HCT116 (cell line): ENCODE measurements at regions not wholly inside any gene's neighbourhood (a gene's known extent, or its start where the extent isn't known, plus 50 kb on each side); places are given as distances from the start of the nearest gene placed in this dataset.

Source experiments
- ATAC-seq: fragments of 200-7000 bp; cut with Tn5 transposase; 2 replicates; pipeline ENCODE4 v1.9.1; 2020; ENCODE audit warnings: mild to moderate bottlenecking, moderate library complexity
- BruUV-seq: library from RNA; stranded (reverse); fragments of 400-500 nt; replicated peaks from 2 replicates; lab custom pipeline; 2021; lab: Mats Ljungman, UMichigan
- CTCF ChIA-PET: fragments of 300-600 bp; sonication (Branson Sonifier 250); formaldehyde crosslinking; loops from one replicate; lab custom pipeline; 2021; ENCODE audit warnings: antibody characterized with exemption; lab: Charles Lee
- POLR2A ChIA-PET: fragments of 300-600, 350-600 bp; sonication (Branson Sonifier 250); formaldehyde crosslinking; loops from one replicate; lab custom pipeline; 2021; ENCODE audit warnings: antibody characterized with exemption; lab: Charles Lee
- RAD21 ChIA-PET, 2 experiments: fragments of 300-600 bp; sonication (Branson Sonifier 250); formaldehyde crosslinking; loops; one replicate each; lab custom pipeline; 2023; ENCODE audit warnings: low total read pairs in 2 of 2; ENCODE audit not compliant: uncharacterized antibody in 2 of 2, unreplicated experiment in 2 of 2, low non-redundant PET in 1 of 2; lab: Charles Lee
- DNase-seq: peaks from one replicate; pipeline ENCODE4 v3.0.0-alpha.2; 2010; ENCODE audit warnings: low read depth, low spot score
- H2AFZ ChIP-seq: fragments of 200-600 bp; shearing (Covaris generic), sonication (generic); 2 replicates; pipeline ENCODE4 v1.6.1; 2017; ENCODE audit warnings: low read depth, mixed run types, mixed read lengths, antibody characterized with exemption, low read length; ENCODE audit not compliant: poor library complexity, severe bottlenecking
- H3K27ac ChIP-seq: 2 replicates; pipeline ENCODE4 v1.5.1; 2012; ENCODE audit warnings: low read depth, low read length
- H3K27me3 ChIP-seq: fragments of 200-600 bp; sonication (generic); 2 replicates; pipeline ENCODE4 v1.6.1; 2016; ENCODE audit warnings: mixed run types, low read length, mixed read lengths; ENCODE audit not compliant: insufficient read depth
- H3K36me3 ChIP-seq, 2 experiments: fragments of 200-500 bp in 1 of 2; fragments of 200-600 bp in 1 of 2; sonication (Bioruptor generic) in 1 of 2; sonication (generic) in 1 of 2; 2 replicates each; pipeline versions ENCODE4 v1.5.1 to v1.6.1; 2014 to 2016; ENCODE audit warnings: low read length in 2 of 2, inconsistent platforms in 1 of 2, mixed read lengths in 1 of 2, mixed run types in 1 of 2; ENCODE audit not compliant: insufficient read depth in 2 of 2, control insufficient read depth in 1 of 2
- H3K4me1 ChIP-seq, 2 experiments: fragments of 200-600 bp in 1 of 2; sonication (generic) in 1 of 2; 2 replicates each; pipeline versions ENCODE4 v1.5.1 to v1.6.1; 2012 to 2017; ENCODE audit warnings: low read length in 2 of 2, inconsistent platforms in 1 of 2, mild to moderate bottlenecking in 1 of 2, mixed read lengths in 1 of 2, mixed run types in 1 of 2, moderate library complexity in 1 of 2; ENCODE audit not compliant: insufficient read depth in 2 of 2, control insufficient read depth in 1 of 2
- H3K4me2 ChIP-seq: fragments of 200-600 bp; sonication (generic); 2 replicates; pipeline ENCODE4 v1.6.1; 2017; ENCODE audit warnings: mixed run types, low read length, mixed read lengths
- H3K4me3 ChIP-seq, 2 experiments: fragments of 200-600 bp in 1 of 2; sonication (generic) in 1 of 2; replicated peaks in 1 of 2; 2 replicates each; pipeline ENCODE4 v1.5.1; 2011 to 2016; ENCODE audit warnings: low read length in 2 of 2, control low read depth in 1 of 2, low read depth in 1 of 2, mild to moderate bottlenecking in 1 of 2, mixed read lengths in 1 of 2, mixed run types in 1 of 2
- H3K79me2 ChIP-seq: fragments of 200-600 bp; sonication (generic); 2 replicates; pipeline ENCODE4 v1.6.1; 2017; ENCODE audit warnings: mild to moderate bottlenecking, mixed run types, low read length, moderate library complexity, mixed read lengths; ENCODE audit not compliant: insufficient read depth
- H3K9ac ChIP-seq: fragments of 200-600 bp; sonication (generic); 2 replicates; pipeline ENCODE4 v1.6.1; 2016; ENCODE audit warnings: low read length, mixed read lengths
- H3K9me2 ChIP-seq: fragments of 200-600 bp; sonication (generic), shearing (Covaris generic); 2 replicates; pipeline ENCODE4 v1.6.1; 2017; ENCODE audit warnings: mixed run types, mild to moderate bottlenecking, moderate library complexity; ENCODE audit not compliant: insufficient read depth
- H3K9me3 ChIP-seq, 2 experiments: fragments of 200-500 bp in 1 of 2; fragments of 200-600 bp in 1 of 2; sonication (Bioruptor generic) in 1 of 2; sonication (generic) in 1 of 2; 2 replicates each; pipeline ENCODE4 v1.6.1; 2014 to 2017; ENCODE audit warnings: low read length in 2 of 2, mixed read lengths in 2 of 2, inconsistent platforms in 1 of 2, low read depth in 1 of 2, mild to moderate bottlenecking in 1 of 2, mixed run types in 1 of 2, moderate library complexity in 1 of 2; ENCODE audit not compliant: control insufficient read depth in 1 of 2, insufficient read depth in 1 of 2
- H4K20me1 ChIP-seq: fragments of 200-600 bp; sonication (generic), shearing (Covaris generic); 2 replicates; pipeline ENCODE4 v1.6.1; 2017; ENCODE audit warnings: mixed run types, mild to moderate bottlenecking, moderate library complexity; ENCODE audit not compliant: insufficient read depth
- ATF3 ChIP-seq: IDR thresholded peaks from 2 replicates; pipeline ENCODE4 v1.6.1; 2012
- EZH2phosphoT487 ChIP-seq: fragments of 200-600 bp; IDR thresholded peaks from 2 replicates; pipeline ENCODE4 v1.6.1; 2018; ENCODE audit warnings: antibody characterized with exemption, borderline replicate concordance
- FOSL1 ChIP-seq: IDR thresholded peaks from 2 replicates; pipeline ENCODE4 v1.6.1; 2012; ENCODE audit warnings: low read depth
- RAD21 ChIP-seq: IDR thresholded peaks from 2 replicates; pipeline ENCODE4 v1.6.1; 2012; ENCODE audit warnings: low read depth, mild to moderate bottlenecking
- REST ChIP-seq: IDR thresholded peaks from 2 replicates; pipeline ENCODE4 v1.6.1; 2012; ENCODE audit warnings: low read depth
- TCF7L2 ChIP-seq: IDR thresholded peaks from 2 replicates; pipeline ENCODE4 v1.7.0; 2011; ENCODE audit warnings: borderline replicate concordance, inconsistent platforms; ENCODE audit not compliant: insufficient read depth, insufficient read length; ENCODE audit errors: extremely low read depth
- YY1 ChIP-seq: IDR thresholded peaks from 2 replicates; pipeline ENCODE4 v1.6.1; 2011; ENCODE audit warnings: low read length, low read depth, moderate library complexity, mild to moderate bottlenecking; ENCODE audit not compliant: insufficient replicate concordance; ENCODE audit errors: extremely low read depth
- ZBTB33 ChIP-seq: IDR thresholded peaks from 2 replicates; pipeline ENCODE4 v1.6.1; 2011; ENCODE audit warnings: mild to moderate bottlenecking, low read length, moderate library complexity; ENCODE audit not compliant: insufficient replicate concordance; ENCODE audit errors: extremely low read depth
- ZFX ChIP-seq: fragments of 450-650 bp; IDR thresholded peaks from 2 replicates; pipeline ENCODE4 v1.6.1; 2017
- intact Hi-C: fragments of 100-400 bp; cut with micrococcal nuclease; formaldehyde crosslinking; loops from 2 replicates; pipeline ENCODE4 v1.10.0; 2022

GRCh38 chr19:20349206-20349605 lies 182.2 kb downstream of the ZNF486 start:
- DNase-seq (no peak), ATAC-seq (no peak)
- ChIA-PET CTCF (no interaction called here), POLR2A (no interaction called here), RAD21 (no interaction called here)
- Histone ChIP-seq H3K27ac (no peak overlapping the region), H2AFZ (no peak overlapping the region), H3K4me1 (no peaks in the 10 kb centered on the region), H3K27me3 (no peaks in the 10 kb centered on the region), H3K9me2 (no peaks in the 10 kb centered on the region), H3K36me3 (no peaks in the 10 kb centered on the region), H3K4me2 (no peak overlapping the region), H3K9me3 (peaks cover 3 to 9% of the 10 kb centered on the region in 2 experiments; a peak in 2 of 4 replicates), H3K4me3 (no peak overlapping the region), H4K20me1 (no peaks in the 10 kb centered on the region), H3K79me2 (no peaks in the 10 kb centered on the region), H3K9ac (no peak overlapping the region)
- TF ChIP-seq TCF7L2, result no peak
- TF ChIP-seq RAD21, result no peak
- TF ChIP-seq EZH2phosphoT487, result no peak
- no peak for TF ChIP-seq REST
- TF ChIP-seq YY1, result no peak
- intact Hi-C loops, result no loop called here
- no TSS peak for BruUV-seq

GRCh38 chr19:20339444-20339843 lies 172.4 kb downstream of the ZNF486 start:
- H3K4me1 ChIP-seq, result no peaks in the 10 kb centered on the region
- H3K9ac ChIP-seq, result no peak overlapping the region
- no peak overlapping the region for H3K27ac ChIP-seq
- ATAC-seq (no peak), DNase-seq (no peak)
- no peaks in the 10 kb centered on the region for H4K20me1 ChIP-seq
- no peak overlapping the region for H2AFZ ChIP-seq
- H3K4me3 ChIP-seq, result no peak overlapping the region
- H3K36me3 ChIP-seq, result no peaks in the 10 kb centered on the region
- ChIA-PET CTCF (no interaction called here), RAD21 (no interaction called here), POLR2A (no interaction called here)
- peaks cover 7 to 19% of the 10 kb centered on the region in 2 experiments; a peak in 3 of 4 replicates for H3K9me3 ChIP-seq
- H3K79me2 ChIP-seq, result no peaks in the 10 kb centered on the region
- H3K9me2 ChIP-seq, result no peaks in the 10 kb centered on the region
- H3K27me3 ChIP-seq, result no peaks in the 10 kb centered on the region
- intact Hi-C loops, result no loop called here
- no TSS peak for BruUV-seq
- no peak overlapping the region for H3K4me2 ChIP-seq
- TF ChIP-seq FOSL1, result no peak
- no peak for TF ChIP-seq REST
- TF ChIP-seq YY1, result no peak
- no peak for TF ChIP-seq ATF3
- TF ChIP-seq ZBTB33, result no peak
- TF ChIP-seq ZFX, result no peak
- no peak for TF ChIP-seq TCF7L2
